ENCODE measurements at regions not wholly inside any gene's neighbourhood (a gene's known extent, or its start where the extent isn't known, plus 50 kb on each side); places are given as distances from the start of the nearest gene placed in this dataset.
"Not testable (repeated sequence)": the region's sequence is repeated elsewhere in the genome, so short reads cannot be mapped to it uniquely, and the experiment has no call there.

DNA sequence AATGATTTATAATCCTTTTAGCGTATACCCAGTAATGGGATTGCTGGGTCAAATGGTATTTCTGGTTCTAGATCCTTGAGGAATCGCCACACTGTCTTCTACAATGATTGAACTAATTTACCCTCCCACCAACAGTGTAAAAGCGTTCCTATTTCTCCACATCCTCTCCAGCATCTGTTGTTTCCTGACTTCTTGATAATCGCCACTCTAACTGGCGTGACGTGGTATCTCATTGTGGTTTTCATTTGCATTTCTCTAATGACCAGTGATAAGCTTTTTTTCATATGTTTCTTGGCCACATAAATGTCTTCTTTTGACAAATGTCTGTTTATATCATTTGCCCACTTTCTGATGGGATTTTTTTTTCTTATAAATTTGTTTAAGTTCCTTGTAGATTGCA is 264.8 kb upstream of the STXBP5 start:
- DNase-seq: not testable (repeated sequence)

DNA sequence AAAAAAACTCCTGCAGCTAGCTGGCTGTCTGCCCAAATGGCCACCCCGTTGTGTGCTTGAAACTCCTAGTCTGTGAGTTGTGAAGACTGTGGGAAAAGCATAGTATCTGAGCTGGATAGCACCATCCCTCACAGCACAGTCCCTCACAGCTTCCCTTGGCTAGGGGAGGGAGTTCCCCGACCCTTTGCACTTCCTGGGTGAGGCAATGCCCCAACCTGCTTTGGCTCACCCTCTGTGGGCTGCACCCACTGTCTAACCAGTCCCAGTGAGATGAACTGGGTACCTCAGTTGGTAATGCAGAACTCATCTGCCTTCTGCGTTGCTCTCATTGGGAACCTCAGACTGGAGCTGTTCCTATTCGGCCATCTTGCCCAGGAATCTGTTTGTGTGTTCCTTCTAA is 260.6 kb upstream of the STXBP5 start:
- no peak for DNase-seq

DNA sequence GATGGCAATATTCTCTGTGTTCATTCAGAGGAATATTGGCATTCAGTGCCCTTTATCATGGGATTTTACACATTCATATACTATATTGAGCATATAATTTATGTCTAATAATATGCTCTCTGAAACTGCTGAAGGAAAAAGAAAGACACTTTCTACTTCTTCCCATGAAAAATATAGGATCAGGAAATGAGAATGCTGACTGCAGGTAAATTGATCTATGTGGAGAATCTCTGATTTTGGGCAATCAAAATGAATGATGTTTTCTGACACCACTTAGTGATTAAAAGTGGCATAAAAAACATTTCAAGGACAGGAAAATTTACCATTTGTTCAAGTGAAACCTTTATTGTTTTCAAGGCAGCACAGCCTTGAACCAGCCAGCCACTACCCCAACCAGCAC is 260.1 kb upstream of the STXBP5 start:
- DNase-seq: no peak

DNA sequence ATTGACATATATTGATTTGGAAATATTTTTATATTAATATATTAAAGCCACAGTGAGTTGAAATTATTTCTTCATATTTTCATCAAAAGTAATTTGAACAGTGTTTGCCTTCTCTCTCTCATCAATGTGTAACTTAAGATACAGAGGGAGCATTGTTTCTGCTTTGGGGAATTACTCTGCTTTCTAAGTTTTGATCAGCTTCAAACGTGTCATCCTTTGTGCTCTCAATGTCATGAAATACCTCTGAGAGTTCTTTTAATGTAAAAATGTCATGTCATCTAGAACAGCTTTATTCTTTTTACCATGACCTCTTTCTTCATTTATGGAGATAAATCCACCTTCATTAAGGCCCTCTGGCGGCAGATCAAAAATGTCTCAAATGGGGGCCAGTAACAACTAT is 259.4 kb upstream of the STXBP5 start:
- DNase-seq: no peak

DNA sequence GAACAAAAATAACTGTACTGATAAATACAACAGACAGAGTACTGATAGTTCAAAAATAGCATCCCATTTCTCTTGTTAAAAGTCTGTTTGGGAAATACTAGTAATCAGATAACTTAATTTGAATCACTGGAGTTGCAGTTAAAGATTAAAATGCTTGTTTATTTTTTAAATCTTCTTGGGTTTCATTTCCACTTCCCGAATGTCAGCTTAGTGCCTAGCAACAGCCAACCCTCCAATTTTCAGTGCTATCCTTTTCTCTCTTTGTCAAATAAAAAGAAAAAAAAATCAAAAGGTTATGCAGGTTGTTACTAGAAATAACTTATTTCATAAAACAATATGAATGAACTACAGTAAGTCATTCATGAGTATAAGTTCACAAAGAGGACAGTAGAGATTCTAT is 257.7 kb upstream of the STXBP5 start:
- no peak for DNase-seq

DNA sequence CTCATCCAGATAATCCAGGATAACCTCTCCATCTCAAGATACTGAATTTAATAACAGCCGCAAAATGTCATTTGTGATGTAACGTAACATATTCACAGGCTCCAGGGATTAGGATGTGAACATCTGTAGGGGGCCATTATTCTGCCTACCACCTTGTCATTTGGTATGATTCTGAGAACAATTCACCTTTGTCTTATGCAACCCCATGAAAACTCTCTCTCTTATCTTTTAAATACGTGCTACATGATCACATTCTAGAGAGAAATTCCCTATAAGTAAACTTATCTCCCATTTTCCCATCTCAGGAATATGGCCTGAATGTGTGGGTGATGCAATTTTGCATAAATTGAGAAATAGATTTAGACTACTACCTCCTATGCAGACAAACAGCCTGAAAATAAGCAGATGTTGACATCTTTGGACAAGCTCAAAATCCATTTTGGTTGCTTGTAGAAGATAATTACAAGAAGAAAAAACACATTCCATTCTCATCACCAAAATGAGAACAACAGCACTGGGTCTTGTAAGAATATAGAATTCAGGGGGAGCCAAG is 255.4 kb upstream of the STXBP5 start:
- no peak for DNase-seq

DNA sequence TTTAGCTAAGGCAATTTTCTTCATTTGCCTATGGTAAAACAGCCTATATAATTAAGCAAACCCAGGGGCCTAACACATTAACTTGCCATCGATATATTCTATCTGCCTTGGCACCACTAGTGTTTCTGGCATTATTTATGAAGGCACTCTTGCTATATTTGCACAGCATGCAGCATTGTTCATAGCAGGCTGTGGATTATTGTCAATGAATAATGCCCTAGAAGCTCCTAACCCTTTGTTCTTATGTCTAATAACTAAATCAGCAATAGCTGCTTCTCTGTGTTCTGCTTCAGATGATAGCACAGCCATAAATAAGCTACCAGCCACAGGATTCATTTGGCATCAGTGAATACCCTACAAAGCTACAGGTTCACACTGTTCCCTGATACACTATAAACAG is 254.8 kb upstream of the STXBP5 start:
- DNase-seq: no peak

DNA sequence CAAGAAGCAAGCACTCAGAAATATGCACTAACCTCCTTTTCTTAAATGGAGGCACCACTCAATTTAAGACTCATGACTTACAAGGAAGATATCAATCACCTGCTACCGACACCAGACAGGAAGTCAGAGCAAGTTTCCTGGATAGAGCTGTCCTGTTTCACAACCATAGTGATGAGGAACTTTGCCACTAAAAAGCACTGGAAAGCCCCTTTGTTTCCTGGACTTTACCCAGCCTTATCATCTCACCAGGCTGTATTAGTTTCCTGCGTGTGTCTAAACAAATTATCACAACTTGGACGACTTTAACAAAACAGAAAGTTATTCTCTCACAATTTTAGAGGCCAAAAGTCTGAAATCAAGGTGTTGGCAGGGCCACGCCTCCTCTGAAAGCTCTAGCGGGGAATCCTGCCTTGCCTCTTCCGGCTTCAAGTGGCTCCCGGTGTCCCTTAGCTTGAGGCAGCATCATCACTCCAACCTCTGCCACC is 253.8 kb upstream of the STXBP5 start:
- peak; percentile 0 for DNase-seq

DNA sequence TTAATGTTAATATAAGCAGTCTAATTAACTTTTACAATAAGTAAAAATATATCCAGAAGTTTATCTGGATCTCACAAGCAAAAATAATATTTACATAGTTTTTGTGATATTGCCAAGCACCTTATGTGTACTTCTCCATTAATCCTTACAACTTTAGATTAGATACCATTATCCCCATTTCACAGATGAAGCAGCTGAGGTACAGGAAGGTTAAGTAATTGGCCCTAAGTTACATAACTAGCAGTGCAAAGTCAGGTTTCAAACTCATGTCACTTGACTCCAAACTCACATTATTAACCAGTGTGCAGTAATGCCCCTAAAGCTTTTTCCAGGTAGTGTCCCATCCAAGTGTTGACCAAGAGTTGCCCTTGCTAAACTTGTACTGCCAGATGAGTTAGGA is 248.6 kb upstream of the STXBP5 start:
- DNase-seq: no peak

DNA sequence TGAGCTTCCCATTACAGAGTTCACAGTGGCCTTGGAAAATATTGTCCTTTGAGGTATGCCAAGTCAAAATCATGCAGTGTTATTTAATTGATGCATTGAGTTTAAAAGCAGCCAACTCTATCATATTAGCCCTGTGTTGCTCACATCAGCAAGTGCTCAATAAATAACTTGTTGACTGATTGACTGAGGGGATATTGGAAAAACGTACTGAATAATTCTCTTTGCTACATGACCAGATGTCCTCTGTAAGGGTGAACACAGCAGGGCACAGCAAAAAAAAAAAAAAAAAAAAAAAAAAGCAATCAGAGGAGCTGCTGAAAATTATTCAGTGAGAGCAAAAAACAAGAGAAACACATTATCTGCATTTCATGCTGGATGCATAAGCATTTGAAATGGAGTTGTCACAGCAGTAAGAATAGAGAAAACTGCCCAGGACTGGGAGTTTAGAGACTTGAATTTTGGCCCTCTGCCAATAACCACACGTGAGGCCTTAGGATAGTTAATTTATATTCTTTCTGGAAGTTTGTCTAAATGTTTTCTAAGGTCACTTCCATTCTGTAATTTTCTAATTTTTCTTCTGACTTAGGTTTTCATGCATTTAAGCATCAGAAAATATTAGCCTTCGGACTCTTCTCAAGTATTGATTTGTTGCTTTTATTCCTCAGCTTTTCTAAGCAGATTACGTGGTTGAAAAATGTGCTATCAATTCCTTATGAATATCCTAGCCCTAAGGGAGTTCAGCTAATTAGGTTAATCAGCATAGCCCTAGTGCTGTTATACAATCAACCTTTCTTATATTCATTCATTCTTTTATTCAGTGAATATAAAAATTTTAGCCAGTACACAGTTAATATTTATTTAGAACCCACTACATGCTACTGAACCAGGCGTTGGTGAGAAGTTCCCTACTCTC is 246.8 kb upstream of the STXBP5 start:
- no peak for DNase-seq

DNA sequence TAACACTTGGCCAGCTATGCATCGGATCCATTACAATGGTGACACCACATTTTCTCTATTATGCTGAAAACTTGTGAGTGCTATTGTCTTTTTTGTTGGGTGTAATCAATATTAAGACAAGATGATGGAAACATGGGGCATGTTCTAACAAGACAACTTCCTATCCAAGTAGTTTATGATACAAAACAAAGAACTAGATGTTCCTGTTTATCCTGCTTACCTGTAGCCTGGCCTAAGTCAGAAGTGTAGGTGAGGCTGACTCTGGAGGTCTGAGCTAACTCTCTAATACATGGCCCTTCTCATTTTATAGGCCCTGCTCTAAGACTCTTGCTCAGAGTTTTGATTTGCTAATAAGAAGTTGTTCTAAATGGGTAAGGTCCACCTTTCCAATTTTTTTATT is 242.4 kb upstream of the STXBP5 start:
- DNase-seq: no peak

DNA sequence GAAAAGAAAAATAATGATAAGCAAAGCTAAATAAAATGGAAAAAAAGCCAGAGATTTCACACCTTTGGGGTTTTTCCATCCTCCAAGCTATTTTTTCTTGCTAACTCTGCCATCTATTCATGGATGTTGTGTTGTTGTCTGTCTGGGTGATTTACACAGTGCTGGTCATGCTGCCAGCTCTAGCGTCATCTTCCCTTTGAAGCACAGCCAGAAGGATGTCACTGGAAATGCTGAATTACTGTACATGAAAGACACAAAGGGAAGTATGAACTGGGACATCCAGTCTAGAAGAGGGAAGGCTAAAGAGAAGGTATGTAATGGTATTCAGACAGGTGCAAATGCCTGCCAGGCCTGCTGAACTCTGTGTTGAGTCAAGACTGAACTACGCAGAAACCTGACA is 241.9 kb upstream of the STXBP5 start:
- no peak for DNase-seq

DNA sequence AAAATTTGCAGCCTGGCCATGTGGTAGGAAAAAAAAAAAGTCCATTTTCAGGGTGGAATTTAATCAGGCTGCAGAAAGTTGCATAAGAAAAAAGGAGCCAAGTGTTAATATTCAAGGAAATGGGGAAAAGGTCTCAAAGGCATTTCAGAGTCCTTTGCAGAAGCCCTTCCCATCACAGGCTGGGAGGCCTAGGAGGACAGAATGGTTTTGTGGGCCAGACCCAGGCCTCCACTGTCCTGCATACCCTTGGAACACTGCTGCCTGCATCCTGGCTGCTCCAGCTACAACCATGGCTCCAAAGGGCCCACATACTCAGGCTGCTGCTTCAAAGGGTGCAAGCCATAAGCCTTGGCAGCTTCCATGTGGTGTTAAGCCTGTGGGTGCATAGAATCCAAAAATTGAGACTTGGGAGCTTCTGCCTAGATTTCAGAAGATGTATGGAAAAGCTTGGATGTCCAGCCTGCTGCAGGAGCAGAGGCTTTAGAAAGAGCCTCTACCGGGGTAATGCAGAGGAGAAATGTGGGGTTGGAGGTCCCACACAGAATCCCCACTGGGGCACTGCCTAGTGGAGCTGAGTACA is 239.0 kb upstream of the STXBP5 start:
- DNase-seq: no peak

DNA sequence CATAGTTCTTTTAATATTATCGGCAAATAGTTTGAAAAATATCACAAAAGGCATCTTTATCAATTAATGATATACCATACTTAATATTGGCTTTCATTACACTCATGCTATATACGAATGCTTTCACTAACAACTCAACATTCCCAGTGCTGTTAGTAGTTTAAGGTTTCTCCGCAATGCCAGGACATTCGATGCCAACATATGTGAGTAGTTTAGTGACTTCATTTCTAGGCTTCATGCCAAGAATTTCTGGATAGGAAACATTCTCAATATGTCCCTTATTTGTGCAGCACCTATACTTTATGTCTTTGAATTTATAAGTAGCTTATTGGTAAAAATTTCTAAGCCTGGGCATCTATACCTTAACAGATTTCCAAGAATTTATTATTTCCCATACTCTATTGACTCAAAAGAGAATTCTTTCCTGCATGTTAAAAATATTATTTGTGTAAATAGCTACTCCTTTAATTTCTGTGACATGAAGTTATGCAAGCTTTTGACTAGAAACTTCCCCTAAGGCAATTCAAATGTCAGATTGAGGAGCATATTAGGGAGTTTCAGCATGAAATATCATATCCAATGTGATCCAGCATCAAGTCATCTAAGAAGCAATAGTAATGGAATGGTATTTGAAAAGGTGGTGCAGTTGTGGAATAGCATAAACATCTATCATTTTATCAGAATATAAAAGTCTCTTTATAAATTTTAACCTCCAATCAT is 236.0 kb upstream of the STXBP5 start:
- DNase-seq: no peak

DNA sequence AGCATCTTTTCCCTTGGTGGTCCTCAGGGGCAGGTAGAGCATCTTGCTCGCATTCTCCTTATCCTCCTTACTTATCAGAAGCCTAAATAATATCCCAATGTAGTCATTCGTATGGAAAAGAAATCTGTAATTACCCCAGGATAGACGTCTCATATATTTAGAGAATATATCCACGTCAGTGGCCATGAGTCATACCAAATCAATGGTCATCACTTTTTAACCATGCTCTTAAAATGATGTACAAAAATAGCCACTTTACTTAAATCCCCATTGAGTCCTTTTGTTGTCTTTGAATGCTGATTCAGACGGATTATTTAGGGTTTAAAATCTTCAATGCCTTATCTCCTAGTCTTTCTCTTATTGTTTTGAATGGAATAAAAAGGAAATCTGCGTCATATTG is 231.7 kb upstream of the STXBP5 start:
- no peak for DNase-seq

DNA sequence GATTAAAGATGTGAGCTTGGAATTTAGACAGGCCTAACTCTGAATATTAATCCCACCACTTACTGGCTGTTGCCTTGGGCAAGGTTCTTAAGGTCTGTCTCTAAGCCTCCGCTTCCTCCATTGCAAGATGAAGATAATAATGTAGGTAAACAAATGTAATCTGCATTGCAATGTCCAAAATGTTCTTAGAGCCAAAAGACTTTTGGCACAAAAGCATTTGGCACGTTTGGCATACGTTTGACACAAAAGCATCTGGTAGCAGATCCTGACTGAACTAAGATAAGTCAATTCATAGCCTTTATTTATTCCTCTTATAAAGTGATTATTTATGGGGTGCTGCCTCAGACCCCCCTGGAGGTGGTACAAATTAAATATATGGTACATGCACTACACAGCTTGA is 229.9 kb upstream of the STXBP5 start:
- no peak for DNase-seq

DNA sequence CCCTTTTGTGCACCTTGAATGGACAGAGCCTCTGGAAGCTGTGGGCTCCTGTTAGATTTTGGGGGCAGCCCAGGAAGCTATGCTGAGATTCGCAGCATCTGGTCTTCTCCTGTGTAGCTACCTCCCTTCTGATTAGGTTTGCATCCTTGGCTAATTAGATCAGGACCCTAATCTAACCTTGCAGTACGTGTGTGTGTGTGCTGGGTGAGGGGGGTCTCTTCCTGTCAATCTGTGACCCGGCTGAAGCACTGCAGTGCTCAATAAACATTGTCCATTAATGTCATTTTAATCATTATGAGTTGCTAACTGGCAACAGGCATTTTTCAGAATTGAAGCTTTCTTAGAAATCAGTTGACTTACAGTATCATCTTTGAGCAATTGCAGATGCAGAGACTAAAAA is 229.1 kb upstream of the STXBP5 start:
- no peak for DNase-seq

DNA sequence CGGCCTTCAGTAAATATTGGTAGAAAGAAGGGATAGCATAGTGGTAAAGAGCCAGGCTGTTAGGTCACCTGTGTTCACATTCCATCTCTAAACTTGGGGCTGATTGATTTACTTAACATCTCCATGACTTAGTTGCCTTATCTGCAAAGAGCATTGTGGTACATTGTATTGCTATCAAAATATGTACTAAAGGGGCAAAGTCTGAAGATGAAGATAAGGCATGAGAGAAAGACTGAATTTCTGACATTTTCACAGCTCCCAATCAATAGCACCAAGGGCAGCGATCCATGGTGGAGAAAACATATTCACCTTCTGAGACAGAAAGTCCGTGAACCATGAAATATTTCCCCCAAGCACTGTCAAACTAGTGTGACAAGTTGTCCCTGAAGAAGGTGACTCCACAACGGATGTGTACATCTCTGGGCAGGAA is 223.3 kb upstream of the STXBP5 start:
- no peak for DNase-seq

DNA sequence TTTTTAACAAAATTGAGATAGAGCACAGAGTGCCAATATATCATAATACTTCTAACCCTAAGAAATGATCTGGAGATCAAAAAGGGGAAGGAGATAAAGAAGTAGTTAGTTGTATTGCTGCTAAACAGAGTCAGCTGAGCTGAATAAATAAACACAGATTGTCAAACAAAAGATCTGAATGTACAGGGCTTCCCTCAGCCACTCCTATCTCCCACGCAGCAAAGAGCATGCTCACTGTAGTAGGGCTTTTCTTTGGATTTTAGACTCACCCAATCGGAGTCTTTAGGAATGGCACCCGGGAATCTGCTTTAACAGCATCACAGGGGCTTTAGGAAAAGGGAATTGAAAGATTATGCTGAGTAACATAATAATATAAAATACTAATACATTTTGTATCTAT is 222.2 kb upstream of the STXBP5 start:
- no peak for DNase-seq

DNA sequence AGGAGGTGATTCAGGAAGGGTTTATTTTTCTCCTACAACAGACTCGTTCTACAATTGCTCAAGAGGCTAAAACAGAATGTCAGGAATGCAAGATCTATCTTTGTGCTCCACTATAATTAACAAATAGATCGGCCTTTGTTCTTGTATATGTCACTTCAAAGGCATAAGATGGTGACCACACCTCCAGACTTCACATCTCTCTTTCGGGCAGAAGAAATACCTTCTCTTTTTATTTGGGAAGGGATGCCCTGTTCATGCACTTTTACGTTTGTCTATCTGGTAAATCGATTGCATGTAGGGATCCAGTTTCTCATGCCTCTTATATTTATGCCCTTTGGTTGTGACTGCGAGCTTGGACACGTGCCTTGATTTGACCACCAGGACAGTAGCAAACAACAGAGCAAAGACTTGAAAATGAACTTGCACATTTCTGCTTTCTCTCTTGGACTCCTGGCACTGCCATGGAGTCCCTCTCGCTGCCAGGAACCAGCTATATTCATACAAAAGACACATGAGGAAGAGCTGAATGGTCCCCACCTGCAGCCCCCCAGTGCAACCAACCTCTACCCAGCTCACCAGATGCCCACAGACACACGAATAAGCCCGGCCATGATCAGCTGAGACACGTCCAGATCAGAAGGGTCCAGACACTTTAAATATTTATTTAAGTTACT is 219.8 kb upstream of the STXBP5 start:
- no peak for DNase-seq

DNA sequence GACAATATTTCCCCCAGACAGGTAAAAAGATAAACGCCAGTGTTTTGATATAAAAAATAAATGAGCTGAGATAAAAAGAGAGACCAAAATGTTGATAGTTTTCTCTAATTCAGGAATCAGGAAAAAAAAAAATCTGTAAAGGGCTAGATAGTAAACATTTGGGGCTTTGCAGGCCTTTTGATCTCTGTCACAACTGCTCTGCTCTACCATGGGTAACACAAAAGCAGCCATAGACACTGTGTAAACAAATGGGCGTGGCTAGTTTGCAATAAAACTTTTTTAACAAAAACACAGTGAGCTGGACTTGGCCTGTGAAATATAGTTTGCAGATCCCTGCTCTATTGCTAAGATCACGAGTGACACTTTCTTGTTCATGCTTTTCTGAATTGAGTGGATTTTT is 219.1 kb upstream of the STXBP5 start:
- no peak for DNase-seq

DNA sequence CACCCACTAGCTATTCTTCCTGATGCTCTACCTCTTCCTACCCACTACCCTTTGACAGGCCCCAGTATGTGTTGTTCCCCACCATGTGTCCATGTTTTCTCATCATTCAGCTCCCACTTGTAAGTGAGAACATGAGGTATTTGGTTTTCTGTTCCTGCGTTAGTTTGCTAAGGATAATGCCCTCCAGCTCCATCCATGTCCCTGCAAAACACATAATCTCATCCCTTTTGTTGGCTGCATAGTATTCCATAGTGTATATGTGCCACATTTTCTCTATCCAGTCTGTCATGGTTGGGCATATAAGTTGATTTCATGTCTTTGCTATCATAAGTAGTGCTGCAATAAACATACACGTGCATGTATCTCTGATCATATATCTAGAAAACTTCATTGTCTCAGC is 218.3 kb upstream of the STXBP5 start:
- DNase-seq: no peak

DNA sequence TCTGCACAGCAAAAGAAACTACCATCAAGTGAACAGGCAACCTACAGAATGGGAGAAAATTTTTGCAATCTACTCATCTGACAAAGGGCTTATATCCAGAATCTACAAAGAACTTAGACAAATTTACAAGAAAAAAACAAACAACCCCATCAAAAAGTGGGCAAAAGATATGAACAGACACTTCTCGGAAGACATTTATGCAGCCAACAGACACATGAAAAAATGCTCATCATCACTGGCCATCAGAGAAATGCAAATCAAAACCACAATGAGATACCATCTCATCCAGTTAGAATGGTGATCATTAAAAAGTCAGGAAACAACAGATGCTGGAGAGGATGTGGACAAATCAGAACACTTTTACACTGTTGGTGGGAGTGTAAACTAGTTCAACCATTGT is 216.3 kb upstream of the STXBP5 start:
- not testable (repeated sequence) for DNase-seq
